ENCODE measurements at regions not wholly inside any gene's neighbourhood (a gene's known extent, or its start where the extent isn't known, plus 50 kb on each side); places are given as distances from the start of the nearest gene placed in this dataset.

DNA sequence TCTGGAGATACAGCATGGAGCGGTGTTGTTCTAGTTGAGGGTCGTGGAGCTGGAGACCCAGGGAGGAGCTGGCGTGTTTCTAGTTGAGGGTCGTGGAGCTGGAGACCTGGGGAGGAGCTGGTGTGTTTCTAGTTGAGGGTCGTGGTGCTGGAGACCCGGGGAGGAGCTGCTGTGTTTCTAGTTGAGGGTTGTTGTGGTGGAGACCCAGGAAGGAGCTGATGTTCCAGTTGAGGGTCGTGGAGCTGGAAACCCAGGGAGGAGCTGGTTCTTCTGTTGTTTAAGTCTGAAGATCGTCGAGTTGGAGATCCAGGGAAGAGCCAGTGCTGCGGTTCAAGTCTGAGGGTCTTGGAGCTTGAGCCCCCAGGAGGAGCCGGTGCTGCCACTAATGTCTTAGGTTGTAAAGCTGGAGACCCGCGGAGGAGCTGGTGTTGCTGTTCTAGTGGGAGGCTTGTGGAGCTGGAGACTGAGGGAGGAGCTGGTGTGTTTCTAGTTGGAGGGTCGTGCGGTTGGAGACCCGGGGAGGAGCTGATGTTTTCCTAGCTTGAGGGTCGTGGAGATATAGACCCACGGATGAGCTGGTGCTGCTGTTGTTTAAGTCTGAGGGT, 155.3 kb downstream of the RTP5 start:
- POLR2A ChIA-PET: no interaction called here
- intact Hi-C loops (cut with DNase I, micrococcal nuclease): loop anchor here in 1 of 2 experiments (2.0 kb wide), 1 partner anchor 20 kb away; no protein-coding TSS in a partner anchor
- Mint-ChIP-seq H3K9me3 (no peaks in the 10 kb centered on the region), H3K4me3 (no peak overlapping the region), H3K27ac (no peak overlapping the region), H3K36me3 (ENCODE audit: low read depth) (peaks cover 64% of the 10 kb centered on the region), H3K27me3 (no peaks in the 10 kb centered on the region), H3K4me1 (ENCODE audit: low read depth) (peaks cover 21% of the 10 kb centered on the region)
- Histone ChIP-seq H3K4me1 (ENCODE audit: insufficient read depth, low read length) (peaks cover 10% of the 10 kb centered on the region), H3K9me3 (ENCODE audit: control insufficient read depth in 1 of 2, insufficient read depth in 1 of 2, low read length in 2 of 2) (peaks cover 0 to 40% of the 10 kb centered on the region in 2 experiments), H3K27me3 (ENCODE audit: control insufficient read depth in 1 of 2, insufficient read depth in 2 of 2, low read length in 2 of 2) (no peaks in the 10 kb centered on the region), H3K4me3 (ENCODE audit: low read length) (no peak overlapping the region), H3K27ac (ENCODE audit: low read depth in 1 of 2, low read length in 2 of 2) (no peak overlapping the region), H3K36me3 (ENCODE audit: insufficient read depth, low read length) (peaks cover 4% of the 10 kb centered on the region)
- ATAC-seq (ENCODE audit: poor library complexity): no peak
- CTCF ChIA-PET: no interaction called here
- peak in 1 of 14 experiments; percentile 15 for DNase-seq
- TF ChIP-seq, protein P1, sequence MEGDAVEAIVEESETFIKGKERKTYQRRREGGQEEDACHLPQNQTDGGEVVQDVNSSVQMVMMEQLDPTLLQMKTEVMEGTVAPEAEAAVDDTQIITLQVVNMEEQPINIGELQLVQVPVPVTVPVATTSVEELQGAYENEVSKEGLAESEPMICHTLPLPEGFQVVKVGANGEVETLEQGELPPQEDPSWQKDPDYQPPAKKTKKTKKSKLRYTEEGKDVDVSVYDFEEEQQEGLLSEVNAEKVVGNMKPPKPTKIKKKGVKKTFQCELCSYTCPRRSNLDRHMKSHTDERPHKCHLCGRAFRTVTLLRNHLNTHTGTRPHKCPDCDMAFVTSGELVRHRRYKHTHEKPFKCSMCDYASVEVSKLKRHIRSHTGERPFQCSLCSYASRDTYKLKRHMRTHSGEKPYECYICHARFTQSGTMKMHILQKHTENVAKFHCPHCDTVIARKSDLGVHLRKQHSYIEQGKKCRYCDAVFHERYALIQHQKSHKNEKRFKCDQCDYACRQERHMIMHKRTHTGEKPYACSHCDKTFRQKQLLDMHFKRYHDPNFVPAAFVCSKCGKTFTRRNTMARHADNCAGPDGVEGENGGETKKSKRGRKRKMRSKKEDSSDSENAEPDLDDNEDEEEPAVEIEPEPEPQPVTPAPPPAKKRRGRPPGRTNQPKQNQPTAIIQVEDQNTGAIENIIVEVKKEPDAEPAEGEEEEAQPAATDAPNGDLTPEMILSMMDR (IDR thresholded peaks at IDR 0.05): no peak

DNA sequence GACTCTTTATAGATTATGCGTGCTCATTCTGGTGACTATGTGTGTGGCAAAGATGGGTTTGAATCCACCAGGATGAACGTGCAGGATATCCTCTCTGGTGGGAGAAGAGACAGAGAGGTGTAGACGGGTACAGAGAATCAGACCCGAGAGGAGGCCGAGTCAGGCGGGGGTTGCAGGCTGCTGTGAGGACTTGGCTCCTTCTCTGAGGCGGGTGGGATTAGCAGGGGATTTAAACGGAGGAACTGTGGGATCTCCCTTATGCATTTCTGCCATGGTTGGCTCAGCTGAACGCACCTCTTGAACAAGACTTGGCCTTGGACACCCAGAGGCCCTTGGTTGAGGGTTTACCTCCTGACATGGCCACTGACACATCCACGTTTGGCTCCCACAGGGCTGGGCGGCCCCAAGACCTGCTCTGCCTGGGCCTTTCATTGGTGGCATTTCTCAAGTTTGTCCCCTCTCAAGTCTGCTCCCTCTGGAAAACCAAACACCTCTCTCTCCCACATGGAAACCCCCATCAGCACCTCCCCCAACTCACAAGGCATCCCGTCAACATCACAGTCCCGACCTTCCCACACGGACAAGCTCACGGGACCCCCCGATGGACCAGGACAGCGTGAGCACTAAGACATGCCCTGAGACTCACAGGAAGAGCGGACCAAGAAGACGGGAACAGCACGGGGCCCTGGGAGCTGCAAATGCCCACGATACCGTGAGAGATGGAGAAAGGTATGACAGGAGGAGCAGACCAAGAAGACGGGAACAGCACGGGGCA, 158.3 kb downstream of the RTP5 start:
- Mint-ChIP-seq H3K4me3 (no peak overlapping the region), H3K36me3 (ENCODE audit: low read depth) (peaks cover 74% of the 10 kb centered on the region)

DNA sequence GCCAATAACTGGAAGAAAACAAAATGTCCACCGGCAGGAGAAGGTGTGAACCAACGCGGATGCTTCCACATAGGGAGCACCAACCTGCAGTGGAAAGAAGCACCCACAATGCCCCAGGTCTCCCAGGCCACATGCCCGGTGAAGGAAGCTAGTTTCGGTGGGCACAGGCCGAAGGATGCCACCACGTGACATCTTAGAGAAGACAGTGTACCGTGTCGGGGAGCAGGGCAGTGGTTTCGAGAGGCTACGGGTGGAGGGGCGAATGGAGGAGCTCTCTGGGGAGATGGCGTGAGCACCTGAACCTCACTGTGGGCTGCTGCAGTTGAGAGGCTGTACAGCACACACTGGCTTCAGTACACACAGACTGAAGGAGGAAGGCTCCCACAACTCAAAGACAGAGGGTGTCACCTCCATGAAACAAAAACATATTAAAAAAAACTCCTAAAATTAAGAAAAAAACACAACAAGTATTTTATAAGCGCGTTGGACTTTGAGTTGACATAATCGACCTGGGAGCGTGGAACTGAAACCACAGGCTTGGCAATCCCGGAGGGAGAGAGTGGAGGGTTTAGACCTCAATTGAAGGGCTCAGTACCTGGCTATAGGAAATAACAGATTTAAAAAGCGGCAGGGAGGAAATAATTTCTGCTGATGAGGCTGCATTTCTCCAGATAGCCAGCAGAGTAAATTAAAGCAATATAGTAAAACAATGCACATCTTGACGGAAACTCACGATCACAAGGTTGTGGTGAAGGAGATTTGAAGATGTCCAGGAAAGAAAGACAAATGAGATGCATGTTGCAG, 160.1 kb downstream of the RTP5 start:
- no peaks in the 10 kb centered on the region for H3K9me3 Mint-ChIP-seq
- Histone ChIP-seq H3K36me3 (ENCODE audit: insufficient read depth, low read length) (peaks cover 3% of the 10 kb centered on the region), H3K4me1 (ENCODE audit: insufficient read depth, low read length) (peaks cover 45% of the 10 kb centered on the region), H3K4me3 (ENCODE audit: low read length) (no peak overlapping the region), H3K9me3 (ENCODE audit: control insufficient read depth in 1 of 2, insufficient read depth in 1 of 2, low read length in 2 of 2) (peaks cover 0 to 22% of the 10 kb centered on the region in 2 experiments), H3K27me3 (ENCODE audit: control insufficient read depth in 1 of 2, insufficient read depth in 2 of 2, low read length in 2 of 2) (peaks cover 0 to 2% of the 10 kb centered on the region in 2 experiments), H3K27ac (ENCODE audit: low read depth in 1 of 2, low read length in 2 of 2) (no peak overlapping the region)
- intact Hi-C loops (cut with DNase I, micrococcal nuclease): loop anchor here in 1 of 2 experiments (5.0 kb wide), 1 partner anchor 58 kb away; no protein-coding TSS in a partner anchor
- peak overlapping the region; percentile 95 for H3K27ac Mint-ChIP-seq
- no peaks in the 10 kb centered on the region for H3K27me3 Mint-ChIP-seq
- DNase-seq: peak in 1 of 14 experiments; percentile 7
- H3K4me1 Mint-ChIP-seq (ENCODE audit: low read depth): peaks cover 60% of the 10 kb centered on the region
- peaks cover 63% of the 10 kb centered on the region for H3K36me3 Mint-ChIP-seq (ENCODE audit: low read depth)
- ChIA-PET CTCF (no interaction called here), POLR2A (no interaction called here)
- peak overlapping the region; percentile 87 for H3K4me3 Mint-ChIP-seq
- ATAC-seq (ENCODE audit: poor library complexity): no peak
- TF ChIP-seq, protein P1 (IDR thresholded peaks at IDR 0.05): peak; percentile 32

More for the DNA sequence above, 158.3 kb downstream of the RTP5 start:
- Histone ChIP-seq H3K36me3 (ENCODE audit: insufficient read depth, low read length) (peaks cover 4% of the 10 kb centered on the region), H3K27ac (ENCODE audit: low read depth in 1 of 2, low read length in 2 of 2) (no peak overlapping the region), H3K27me3 (ENCODE audit: control insufficient read depth in 1 of 2, insufficient read depth in 2 of 2, low read length in 2 of 2) (peaks cover 0 to 2% of the 10 kb centered on the region in 2 experiments), H3K4me3 (ENCODE audit: low read length) (no peak overlapping the region), H3K9me3 (ENCODE audit: control insufficient read depth in 1 of 2, insufficient read depth in 1 of 2, low read length in 2 of 2) (peaks cover 0 to 23% of the 10 kb centered on the region in 2 experiments), H3K4me1 (ENCODE audit: insufficient read depth, low read length) (peaks cover 39% of the 10 kb centered on the region)
- Mint-ChIP-seq H3K27me3 (no peaks in the 10 kb centered on the region), H3K9me3 (no peaks in the 10 kb centered on the region), H3K27ac (no peak overlapping the region), H3K4me1 (ENCODE audit: low read depth) (peaks cover 50% of the 10 kb centered on the region)
- no peak for ATAC-seq (ENCODE audit: poor library complexity)
- ChIA-PET POLR2A (no interaction called here), CTCF (no interaction called here)
- DNase-seq: peak in 1 of 14 experiments; percentile 14
- intact Hi-C loops (cut with DNase I, micrococcal nuclease): no loop called here
- TF ChIP-seq, protein P1 (IDR thresholded peaks at IDR 0.05): no peak

Measured in CD4-positive, alpha-beta T cell (primary cell).